GM19025 (cell line): ENCODE measurements at regions not wholly inside any gene's neighbourhood (a gene's known extent, or its start where the extent isn't known, plus 50 kb on each side); places are given as distances from the start of the nearest gene placed in this dataset.

Experiments
- ATAC-seq: cut with Tn5 transposase; IDR thresholded peaks from one replicate; pipeline ENCODE4 v1.9.1; 2021; ENCODE audit warnings: mild to moderate bottlenecking, low read depth, moderate library complexity; ENCODE audit not compliant: unreplicated experiment

DNA sequence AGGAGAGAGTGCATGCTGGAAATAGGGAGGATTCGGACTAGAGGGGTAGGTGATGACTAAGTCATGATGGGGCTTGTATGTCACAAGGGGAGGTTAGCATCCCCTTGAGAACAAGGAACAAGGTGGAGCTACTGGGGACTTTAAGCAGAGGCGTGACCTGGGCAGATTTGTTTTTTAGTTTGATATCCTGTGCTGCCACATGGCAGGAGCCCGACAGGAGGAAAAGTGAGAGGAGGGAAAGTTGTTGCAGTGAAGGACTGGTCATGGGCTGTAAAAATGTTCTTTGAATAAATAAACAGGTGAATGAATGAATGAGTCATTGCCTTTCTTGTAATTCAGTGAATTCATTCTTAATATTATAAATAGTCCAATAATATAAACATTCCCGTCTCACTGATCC, 365.1 kb upstream of the CDH5 start:
- no peak for ATAC-seq

DNA sequence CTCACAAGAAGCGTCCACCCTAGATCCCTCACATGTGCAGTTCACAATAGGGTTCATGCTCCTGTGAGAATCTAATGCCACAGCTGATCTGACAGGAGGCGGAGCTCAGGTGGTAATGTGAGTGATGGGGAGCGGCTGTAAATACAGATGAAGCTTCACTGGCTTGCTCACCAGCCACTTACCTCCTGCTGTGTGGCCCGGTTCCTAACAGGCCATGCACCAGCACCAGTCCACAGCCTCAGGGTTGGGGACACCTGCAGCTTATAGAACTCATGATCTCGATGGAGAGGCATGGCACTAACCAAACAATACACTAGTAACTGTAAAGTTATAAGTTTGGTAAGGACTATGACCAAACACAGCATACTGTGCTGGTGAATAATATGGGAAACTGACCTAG, 368.0 kb upstream of the CDH5 start:
- no peak for ATAC-seq

DNA sequence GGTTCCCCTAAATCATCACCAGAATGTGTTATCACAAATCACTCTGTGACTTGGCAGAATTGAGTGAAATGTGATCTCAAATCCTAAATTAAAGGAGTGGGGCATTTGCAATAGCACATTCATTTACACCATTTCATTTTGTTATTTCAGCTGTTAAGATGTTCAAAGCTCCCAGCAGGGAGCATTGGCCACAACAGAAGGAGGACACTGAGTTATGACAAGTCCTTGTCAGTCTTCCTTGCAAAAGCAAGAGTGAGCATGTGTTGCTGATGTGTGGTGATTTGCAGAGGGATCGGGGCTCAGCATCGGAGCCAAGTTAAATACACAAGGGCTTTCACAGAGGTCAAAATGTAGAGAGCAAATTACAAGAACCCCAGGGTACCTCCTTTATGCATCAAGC, 372.2 kb upstream of the CDH5 start:
- ATAC-seq = no peak

DNA sequence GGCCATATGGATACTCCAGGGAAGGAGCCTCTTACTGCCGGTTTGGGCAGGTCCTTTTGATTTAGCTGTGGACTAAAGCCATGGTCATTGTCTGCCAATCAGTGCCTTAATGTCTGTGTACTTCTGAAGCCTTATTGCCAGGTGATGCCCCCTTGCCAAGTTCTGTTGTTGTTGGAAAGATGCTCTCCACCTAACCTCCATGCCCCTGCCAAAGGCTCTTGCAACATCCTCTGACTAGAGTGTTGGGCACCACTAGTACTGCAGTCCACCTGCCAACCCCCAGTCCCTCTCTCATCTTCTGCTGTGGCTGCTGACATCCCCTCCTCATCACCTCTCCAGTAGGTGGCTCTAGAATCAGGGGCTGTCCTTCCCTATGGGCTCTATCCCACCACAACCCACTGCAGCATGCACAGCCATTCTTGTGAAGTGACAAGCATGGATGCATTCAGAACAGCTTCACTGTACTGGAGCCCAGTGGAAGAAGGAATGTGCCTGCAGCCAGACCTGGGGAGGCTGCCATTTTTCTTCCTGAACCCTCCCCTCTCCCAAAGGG, 375.3 kb upstream of the CDH5 start:
- ATAC-seq = no peak

DNA sequence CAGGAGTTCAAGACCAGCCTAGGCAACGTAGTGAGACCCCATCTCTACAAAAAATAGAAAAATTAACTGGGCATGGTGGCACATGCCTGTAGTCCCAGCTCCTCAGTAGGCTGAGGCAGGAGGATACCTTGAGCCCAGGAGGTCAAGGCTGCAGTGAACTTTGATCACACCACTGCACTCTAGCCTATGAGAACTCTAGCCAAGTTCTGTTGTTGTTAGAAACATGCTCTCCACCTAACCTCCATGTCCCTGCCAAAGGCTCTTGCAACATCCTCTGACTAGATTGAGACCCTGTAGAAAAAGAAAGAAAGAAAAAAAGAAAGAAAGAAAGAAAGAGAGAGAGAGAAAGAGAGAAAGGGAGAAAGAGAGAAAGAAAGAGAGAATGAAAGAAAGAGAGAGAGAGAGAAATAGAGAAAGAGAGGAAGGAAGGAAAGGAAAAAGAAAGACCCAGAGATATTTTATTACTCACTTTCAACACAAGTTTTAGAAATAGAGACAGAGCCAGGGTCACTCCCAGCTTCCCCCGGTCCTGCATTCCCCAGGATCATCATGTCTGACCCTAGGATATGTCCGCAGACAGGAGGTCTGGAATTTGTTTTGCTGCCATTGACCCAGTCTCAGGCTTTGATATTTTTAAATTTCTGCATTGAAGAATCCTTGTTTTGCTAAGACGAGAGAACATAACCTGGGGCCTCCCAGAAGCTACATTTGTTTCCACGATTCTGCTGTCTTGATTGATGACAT, 376.5 kb upstream of the CDH5 start:
- ATAC-seq = no peak

DNA sequence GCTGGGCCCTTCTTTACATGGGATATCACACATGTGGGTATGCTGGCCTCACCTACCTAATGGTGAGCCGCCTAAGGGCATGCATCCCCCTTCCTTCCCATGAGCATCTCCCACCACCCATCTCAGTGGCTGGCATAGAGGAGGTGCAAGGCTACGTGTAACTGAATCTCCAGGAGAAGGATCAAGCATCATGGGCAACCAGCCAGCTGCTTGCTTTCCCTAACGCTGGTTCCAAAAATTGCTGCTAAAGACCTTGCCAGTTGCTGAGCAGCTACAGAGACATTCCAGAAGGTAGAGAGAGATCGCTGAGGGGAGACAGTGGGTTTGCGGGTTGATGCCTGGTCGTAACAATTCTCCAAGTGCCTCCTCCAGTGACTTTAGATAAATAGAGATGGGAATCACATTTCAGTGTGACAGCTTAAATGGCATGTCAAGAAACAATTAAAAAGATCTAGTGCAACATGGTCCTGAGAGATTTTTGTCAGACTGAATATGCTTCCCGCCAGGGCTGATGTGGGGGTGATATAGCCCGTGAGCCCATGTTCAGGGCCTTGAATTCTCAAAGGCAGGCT, 378.4 kb upstream of the CDH5 start:
- ATAC-seq = no peak

DNA sequence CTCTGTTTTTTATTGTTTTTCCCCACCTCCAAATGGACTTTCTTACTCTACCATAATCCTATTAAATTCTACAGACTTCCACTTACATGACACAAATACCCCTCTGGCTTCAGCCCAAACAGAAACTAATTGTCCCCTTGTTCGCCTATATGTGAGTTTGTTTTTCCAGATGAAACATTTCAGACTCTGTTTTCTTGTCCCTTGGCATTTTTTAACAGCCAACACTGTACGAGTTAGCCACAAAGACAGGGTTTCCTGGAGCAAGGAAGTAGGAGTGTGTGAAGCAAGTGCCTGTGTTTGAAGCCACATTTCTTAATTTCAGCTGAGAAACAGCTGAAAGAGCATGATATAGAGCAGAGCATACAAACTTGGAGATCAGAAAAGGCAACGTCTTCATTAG, 382.2 kb upstream of the CDH5 start:
- no peak for ATAC-seq

DNA sequence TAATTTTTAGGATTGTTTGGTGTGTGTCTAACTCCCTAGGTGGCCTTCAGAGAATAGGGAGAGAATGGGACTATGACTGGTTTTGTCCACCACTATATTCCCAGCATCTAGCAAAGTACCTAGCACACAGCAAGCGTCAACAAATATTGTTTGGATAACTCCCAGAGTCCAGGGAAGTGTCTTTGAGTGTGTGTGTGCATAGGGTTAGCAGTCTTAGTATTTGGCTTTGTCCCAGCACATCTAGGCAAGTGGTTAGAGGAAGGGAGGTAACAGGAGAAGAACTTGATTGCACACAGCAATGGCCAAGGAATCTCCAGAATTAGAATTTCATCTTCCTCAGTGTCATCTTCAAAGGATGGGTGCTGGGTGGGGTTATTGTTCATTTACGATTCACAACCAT, 385.4 kb upstream of the CDH5 start:
- ATAC-seq = no peak

DNA sequence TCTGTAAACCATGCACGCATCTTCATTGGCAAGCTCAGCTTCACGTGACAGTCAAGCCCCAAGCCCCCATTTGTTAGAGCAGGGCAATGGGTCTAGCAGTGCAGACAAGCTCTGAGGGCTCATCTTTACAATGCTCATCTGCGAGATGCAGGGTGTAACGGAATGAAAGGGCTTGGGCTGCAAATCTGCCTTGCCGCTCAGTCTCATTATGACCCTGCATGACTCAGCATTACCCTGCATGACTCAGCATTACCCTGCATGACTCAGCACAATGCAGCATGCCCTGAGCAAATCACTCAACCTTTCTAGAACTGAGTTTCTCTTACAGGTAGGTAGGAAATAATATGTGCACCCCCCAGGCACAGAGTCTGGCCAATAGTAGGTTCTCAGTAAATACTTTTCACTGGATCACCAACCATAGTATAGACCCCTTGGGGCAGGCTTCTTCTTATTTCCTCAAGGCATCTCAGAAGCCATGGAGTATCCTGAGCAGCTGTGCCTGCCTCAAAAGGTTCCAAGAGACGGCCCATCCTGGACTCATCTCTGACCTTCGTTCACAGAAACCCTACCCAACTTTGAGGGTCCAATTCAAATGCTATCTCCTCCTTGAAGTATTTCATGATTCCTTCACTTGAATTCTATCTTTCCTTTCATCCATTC, 391.3 kb upstream of the CDH5 start:
- no peak for ATAC-seq

DNA sequence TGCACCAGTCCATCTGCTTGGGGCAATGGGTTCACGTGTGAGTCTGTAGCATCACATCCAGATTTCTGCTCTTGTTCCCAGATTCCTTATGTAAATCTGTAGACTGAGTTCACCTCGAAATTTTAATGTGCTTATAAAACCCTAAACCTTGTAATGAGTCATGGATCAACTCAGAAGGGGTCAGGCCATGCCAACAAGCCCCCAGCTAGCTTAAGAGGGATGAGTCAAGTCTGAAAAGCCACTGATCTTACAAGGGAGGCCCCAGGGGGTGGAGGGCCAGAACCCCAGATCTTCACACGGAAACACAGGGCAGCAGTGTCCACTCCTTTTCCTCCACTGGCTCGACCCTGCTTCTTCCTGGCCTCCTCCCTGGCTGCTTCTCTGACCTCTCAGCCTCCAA, 399.1 kb upstream of the CDH5 start:
- no peak for ATAC-seq

DNA sequence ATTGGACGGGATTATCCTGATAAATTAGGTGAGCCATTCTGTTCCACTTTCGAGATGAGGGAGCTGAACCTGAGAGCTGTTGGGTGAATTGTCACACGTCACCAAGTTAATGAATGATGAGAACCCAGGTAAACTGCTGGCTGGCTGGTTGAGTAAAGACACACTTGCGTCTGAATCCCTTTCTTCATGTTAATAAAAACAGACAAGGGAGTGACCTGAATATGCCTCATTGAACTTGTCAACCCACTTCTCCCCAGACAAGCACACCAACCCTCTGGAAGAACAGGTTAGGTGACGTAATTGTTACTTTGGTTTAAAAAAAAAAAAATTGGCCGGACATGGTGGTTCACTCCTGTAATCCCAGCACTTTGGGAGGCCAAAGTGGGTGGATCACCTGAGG, 400.9 kb upstream of the CDH5 start:
- no peak for ATAC-seq

DNA sequence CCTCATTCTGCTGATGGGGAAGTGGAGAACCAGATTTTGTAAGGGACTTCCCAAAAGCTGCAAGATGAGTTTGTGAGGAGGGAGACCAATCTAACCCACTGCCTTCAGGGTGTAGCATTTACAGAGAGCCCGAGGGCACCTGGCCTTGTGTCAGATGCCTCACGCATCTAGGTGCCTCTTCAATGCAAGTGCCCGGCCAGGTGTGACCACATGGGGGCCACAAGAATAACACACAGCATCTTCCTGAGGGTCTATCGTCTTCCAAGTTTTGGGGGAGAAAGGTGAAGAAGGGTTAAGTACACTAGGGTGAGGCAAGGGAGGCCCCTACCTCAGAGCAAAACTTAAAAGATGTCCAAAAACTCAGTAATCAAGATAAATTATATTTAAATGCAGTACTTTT, 401.7 kb upstream of the CDH5 start:
- ATAC-seq = no peak

DNA sequence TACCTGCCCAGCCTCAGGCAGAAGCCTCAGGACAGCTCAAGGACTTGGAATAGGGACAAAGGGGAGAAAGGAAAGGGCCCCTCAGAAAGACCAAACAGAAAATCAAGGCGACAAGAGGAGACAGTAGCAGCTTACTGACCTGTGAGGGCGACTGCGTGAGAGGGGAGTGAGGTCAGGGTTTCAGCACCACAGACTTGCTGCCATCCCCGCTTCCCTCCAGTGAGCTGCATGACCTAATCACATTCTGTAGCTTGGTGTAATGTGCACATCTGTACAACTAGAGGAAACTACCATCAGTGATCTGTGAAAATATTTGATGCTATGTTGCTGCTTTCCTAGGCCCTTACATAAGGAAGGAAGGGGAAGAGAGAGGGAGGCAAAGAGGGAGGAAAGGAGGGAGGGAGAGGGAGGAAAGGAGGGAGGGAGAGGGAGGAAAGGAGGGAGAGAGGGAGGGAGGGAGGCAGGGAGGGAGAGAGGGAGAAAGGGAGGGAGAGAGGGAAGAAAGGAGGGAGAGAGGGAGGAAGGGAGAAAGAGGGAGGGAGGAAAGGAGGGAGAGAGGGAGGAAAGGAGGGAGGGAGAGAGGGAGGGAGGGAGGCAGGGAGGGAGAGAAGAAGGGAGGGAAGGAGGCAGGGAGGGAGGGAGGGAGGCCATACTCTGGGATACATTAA, 404.9 kb upstream of the CDH5 start:
- ATAC-seq = no peak

DNA sequence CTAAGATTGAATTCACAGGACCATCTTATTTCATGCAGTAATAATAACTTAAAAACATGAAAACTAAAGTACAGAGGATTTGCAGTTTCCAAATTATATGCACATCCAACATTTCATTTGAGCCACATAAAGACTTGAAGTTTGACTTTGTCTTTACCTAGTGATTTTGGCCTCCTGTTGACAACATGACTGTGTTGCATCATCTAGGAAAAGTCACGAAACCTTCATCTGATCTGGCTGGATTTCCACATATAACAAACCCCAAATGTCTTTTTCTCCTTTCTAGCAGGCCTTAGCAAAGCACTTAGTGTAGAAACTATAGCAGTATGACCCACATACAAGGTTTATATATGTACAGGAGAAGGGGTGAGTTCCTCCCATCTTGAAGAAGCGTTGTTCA, 406.5 kb upstream of the CDH5 start:
- ATAC-seq = no peak

DNA sequence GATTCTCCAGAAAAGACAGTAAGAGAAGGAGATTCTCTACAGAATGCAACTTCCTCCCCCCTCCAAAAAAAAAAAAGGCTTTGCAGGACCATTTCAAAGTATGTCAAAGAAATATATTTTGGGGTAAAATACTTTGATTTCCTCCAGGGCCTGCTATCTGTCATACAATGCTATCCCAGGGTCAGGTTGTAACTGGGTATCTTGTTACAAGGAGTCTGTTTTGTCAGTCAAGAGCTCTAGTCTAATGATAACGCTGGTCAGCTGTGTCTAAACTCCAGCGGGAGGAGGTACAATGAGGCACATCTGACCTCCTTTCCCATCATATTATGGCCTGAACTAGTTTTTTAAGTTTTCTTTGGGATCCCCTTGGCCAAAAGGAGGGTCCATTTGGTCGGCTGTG, 408.4 kb upstream of the CDH5 start:
- no peak for ATAC-seq

DNA sequence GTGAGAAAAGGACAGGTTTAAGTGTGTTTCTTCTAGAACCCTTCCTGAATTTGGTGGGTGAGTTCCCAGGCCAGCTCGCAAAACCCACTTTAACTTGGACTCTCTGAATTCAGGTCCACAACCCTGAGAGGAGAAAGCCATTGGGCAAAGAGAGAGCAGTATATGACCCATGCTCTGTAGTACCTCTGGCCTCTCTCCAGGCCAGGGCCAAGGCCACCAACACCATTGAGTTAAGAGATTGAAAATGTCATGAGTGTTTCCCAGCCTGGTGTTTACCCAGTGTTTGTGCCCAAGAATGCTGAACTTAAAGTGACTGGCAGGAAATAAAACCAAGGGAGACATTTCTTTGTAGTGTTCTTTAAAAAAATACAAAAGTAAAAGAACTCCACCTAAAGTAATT, 410.4 kb upstream of the CDH5 start:
- no peak for ATAC-seq

DNA sequence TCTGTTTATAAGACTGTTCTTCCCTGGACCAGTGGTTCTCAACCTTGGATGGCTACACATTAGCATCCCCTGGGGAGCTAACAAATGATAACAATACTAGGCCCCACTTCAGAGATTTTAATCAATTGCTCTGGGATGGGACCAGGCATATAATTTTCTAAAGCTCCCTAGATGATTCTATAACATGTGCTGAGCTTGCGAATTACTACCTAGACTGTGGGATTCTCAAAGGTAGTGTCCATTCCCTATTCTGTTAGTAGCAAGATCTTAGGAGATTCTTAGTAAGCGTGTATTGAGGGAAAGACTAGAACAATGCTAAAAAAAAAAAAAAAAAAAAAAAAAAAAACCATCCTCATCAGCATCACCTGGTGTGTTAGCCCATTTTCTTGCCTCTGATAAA, 412.0 kb upstream of the CDH5 start:
- ATAC-seq = no peak

DNA sequence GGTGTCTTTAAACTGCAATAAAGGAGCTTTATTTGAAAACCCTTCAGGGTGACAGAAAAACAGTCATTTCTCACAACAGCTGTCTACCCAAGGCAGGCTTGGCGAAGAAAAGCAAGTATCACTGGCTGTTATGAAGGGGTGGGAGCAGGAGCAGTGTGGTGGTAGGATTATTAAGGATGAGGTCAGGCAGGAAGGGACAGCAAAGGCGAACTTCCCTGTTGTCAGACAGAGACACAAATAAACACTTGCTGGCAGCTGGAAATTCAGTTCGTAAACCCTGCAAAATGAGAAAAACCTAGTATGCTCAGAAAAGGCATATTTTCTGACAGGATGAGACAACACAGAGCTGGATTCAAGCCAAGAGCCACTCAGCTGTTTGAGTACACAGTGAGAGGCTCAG, 416.3 kb upstream of the CDH5 start:
- ATAC-seq = no peak

DNA sequence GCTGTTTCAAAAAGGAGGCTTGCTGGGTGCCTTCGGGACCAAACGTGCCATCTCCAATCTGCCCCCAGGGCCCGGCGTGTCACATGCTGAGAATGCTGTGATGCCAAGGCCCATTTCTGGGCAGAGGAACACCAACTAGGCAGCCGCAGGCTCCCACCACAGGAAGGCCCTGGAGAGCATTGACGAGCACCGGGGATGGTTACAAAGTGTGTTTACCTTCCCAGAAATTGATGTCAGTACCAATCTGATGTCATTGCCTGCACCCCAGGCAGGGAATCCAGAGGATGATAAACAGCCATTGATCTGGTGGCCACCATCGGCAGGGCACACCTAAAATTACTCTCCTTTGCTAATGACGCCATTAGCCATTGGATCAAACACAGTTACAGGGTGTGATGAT, 418.1 kb upstream of the CDH5 start:
- no peak for ATAC-seq

DNA sequence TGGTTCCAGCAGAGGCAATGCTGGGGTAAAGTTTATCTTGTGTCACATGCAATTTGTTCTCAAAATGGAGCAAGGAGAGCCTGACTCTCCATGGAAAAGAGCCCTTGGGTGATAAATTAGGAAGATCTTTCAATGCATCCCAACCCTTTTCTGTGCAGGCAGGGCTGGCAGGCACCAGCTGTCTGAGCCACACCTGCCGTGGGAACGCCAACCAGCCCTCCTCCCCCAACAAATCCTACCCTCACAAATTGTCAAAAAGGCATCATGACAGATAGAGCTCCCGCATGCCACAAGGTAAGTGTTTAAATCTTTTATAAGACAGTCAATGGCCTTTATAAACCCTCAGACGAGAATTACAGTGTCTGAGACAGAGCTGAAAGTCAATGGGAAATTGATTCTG, 418.5 kb upstream of the CDH5 start:
- ATAC-seq = no peak

DNA sequence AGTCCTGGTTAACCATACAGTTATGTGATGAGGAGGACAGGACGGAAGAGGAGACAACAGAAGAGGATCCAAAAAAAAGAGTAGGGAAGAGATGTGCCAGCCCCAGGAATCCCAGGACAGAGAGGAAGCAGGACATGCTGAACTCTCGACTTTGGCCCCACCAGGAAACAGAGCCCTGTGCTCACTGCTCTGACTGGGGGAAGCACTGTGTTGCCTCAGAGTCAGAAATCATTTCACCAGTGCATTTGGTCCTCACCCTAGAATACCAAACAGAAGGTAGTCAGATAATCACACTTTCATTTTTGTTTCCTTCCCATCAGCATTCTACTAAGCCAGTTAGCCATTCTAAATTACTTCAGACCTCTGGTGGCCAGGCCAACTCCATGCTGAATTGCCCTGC, 421.0 kb upstream of the CDH5 start:
- ATAC-seq = no peak
